Keratinocyte (primary cell): ENCODE measurements at regions not wholly inside any gene's neighbourhood (a gene's known extent, or its start where the extent isn't known, plus 50 kb on each side); places are given as distances from the start of the nearest gene placed in this dataset.

Source experiments
- CTCF ChIP-seq, 3 experiments: IDR thresholded peaks in 1 of 3; conservative IDR thresholded peaks in 1 of 3; optimal IDR thresholded peaks in 1 of 3; 2 replicates in 2 of 3; 3 replicates in 1 of 3; pipeline versions ENCODE3 to v1.5.1; 2011; ENCODE audit warnings: low read length in 3 of 3, mild to moderate bottlenecking in 3 of 3, moderate library complexity in 2 of 3, control low read depth in 1 of 3, inconsistent platforms in 1 of 3; ENCODE audit not compliant: insufficient read depth in 2 of 3; ENCODE audit errors: extremely low read depth in 1 of 3
- EZH2 ChIP-seq: IDR thresholded peaks from one replicate; pipeline ENCODE4 v1.6.1; 2012; ENCODE audit warnings: inconsistent platforms, mild to moderate bottlenecking, low read length, moderate library complexity

- TF ChIP-seq CTCF (optimal IDR thresholded peaks at IDR 0.05 in 1 of 3, IDR thresholded peaks at IDR 0.05 in 1 of 3, conservative IDR thresholded peaks at IDR 0.05 in 1 of 3; ENCODE audit: extremely low read depth in 1 of 3, insufficient read depth in 2 of 3, low read length in 3 of 3) (no peak), EZH2 (no peak)
Observed at GRCh38 chr6:109297406-109298110, 84.7 kb downstream of the CD164 start.
